H1 (cell line): ENCODE measurements at regions not wholly inside any gene's neighbourhood (a gene's known extent, or its start where the extent isn't known, plus 50 kb on each side); places are given as distances from the start of the nearest gene placed in this dataset.
A peak's percentile ranks its signal among the peaks of the same experiment; 100 is the strongest.

Experiments
- CHD7 ChIP-seq: fragments of 300-600 bp; sonication (generic); IDR thresholded peaks from 2 replicates; pipeline ENCODE4 v1.7.1; 2012; ENCODE audit warnings: low read length, moderate library complexity, mild to moderate bottlenecking, inconsistent platforms; ENCODE audit not compliant: insufficient replicate concordance
- CTCF ChIP-seq, 3 experiments: IDR thresholded peaks; 1 replicate in 2 of 3; 2 replicates in 1 of 3; pipeline versions ENCODE4 v1.5.1 to v1.6.1; 2011; ENCODE audit warnings: low read length in 3 of 3, mild to moderate bottlenecking in 3 of 3, inconsistent platforms in 2 of 3, low read depth in 1 of 3, moderate library complexity in 1 of 3; ENCODE audit not compliant: insufficient read depth in 1 of 3; ENCODE audit errors: control extremely low read depth in 1 of 3
- PHF8 ChIP-seq: fragments of 200-600 bp; sonication (generic); conservative IDR thresholded peaks from 2 replicates; pipeline ENCODE4 v1.7.1; 2012; ENCODE audit warnings: low read depth, mild to moderate bottlenecking, inconsistent platforms, low read length, moderate library complexity
- RBBP5 ChIP-seq: IDR thresholded peaks from 2 replicates; pipeline ENCODE4 v1.7.1; 2012; ENCODE audit warnings: low read depth, mild to moderate bottlenecking, inconsistent platforms, low read length, moderate library complexity, borderline replicate concordance
- YY1 ChIP-seq: IDR thresholded peaks from 2 replicates; pipeline ENCODE4 v1.6.1; 2011; ENCODE audit warnings: low read depth, mild to moderate bottlenecking, low read length

GRCh38 chr13:109699628-109700071, 86.7 kb downstream of the IRS2 start (continued):
- TF ChIP-seq CHD7 (no peak), PHF8 (no peak), CTCF (IDR thresholded peaks at IDR 0.05; ENCODE audit: control extremely low read depth in 1 of 3, insufficient read depth in 1 of 3, low read depth in 1 of 3, low read length in 3 of 3) (peak; percentile 28 to 51 (median 40)), YY1 (no peak), RBBP5 (no peak)
- TF ChIP-seq, all 59 proteins: peak for 2
